Lung (tissue), 11 donors: ENCODE measurements at regions not wholly inside any gene's neighbourhood (a gene's known extent, or its start where the extent isn't known, plus 50 kb on each side); places are given as distances from the start of the nearest gene placed in this dataset.

Experiments
- ATAC-seq: fragments of 200-7000 bp; cut with Tn5 transposase; one replicate; pipeline ENCODE4 v1.9.1; 2020; ENCODE audit warnings: moderate number of reproducible peaks; ENCODE audit not compliant: insufficient read depth, low FRiP score
- DNase-seq, 3 donors: peaks; one replicate each; pipeline ENCODE4 v3.0.0-alpha.2; 2013 to 2017
- H3K27ac ChIP-seq, 2 donors: one replicate each; pipeline ENCODE4 v1.5.1; 2013; ENCODE audit warnings: mild to moderate bottlenecking in 2 of 2, moderate library complexity in 2 of 2, control low read depth in 1 of 2, inconsistent platforms in 1 of 2, low read depth in 1 of 2, low read length in 1 of 2
- H3K27me3 ChIP-seq, 3 donors: one replicate each; pipeline ENCODE4 v1.5.1; 2013; ENCODE audit warnings: low read length in 2 of 3; ENCODE audit not compliant: control insufficient read depth in 3 of 3, insufficient read depth in 3 of 3
- H3K36me3 ChIP-seq, 4 donors: one replicate each; pipeline ENCODE4 v1.5.1; 2013; ENCODE audit warnings: low read length in 4 of 4, mild to moderate bottlenecking in 1 of 4, moderate library complexity in 1 of 4; ENCODE audit not compliant: control insufficient read depth in 4 of 4, insufficient read depth in 4 of 4
- H3K4me1 ChIP-seq, 5 donors: one replicate each; pipeline ENCODE4 v1.5.1; 2013; ENCODE audit warnings: low read length in 5 of 5, mild to moderate bottlenecking in 2 of 5, moderate library complexity in 1 of 5; ENCODE audit not compliant: control insufficient read depth in 5 of 5, insufficient read depth in 5 of 5
- H3K4me3 ChIP-seq: one replicate; pipeline ENCODE4 v1.5.1; 2013; ENCODE audit warnings: mild to moderate bottlenecking, control low read depth, moderate library complexity
- H3K9ac ChIP-seq, 2 donors: one replicate each; pipeline ENCODE4 v1.5.1; 2013; ENCODE audit warnings: low read length in 2 of 2, control low read depth in 1 of 2; ENCODE audit not compliant: insufficient read depth in 1 of 2
- H3K9me3 ChIP-seq, 4 donors: one replicate each; pipeline ENCODE4 v1.5.1; 2013; ENCODE audit warnings: low read length in 3 of 4, mild to moderate bottlenecking in 1 of 4, moderate library complexity in 1 of 4; ENCODE audit not compliant: control insufficient read depth in 4 of 4, insufficient read depth in 3 of 4
- WGBS, 2 donors: extraction: QIAGEN DNeasy Blood & Tissue Kit; methylation state at CpG; one replicate each; pipeline ENCODE4 v1.1.7; 2013; 5-methylcytosine and 5-hydroxymethylcytosine counted together
- TF ChIP-seq, protein P1 (sequence below): IDR thresholded peaks from 2 replicates; pipeline ENCODE4 v1.5.1; 2012; ENCODE audit warnings: mild to moderate bottlenecking; ENCODE audit errors: control extremely low read depth, extremely low read depth
- donor health status: control.
- donor health status: control.
- donor health status: Bipolar disorder and iron deficiency.
- donor health status: healthy.
- donor health status: DM: yes; HTN: yes; CAD: no.

DNA sequence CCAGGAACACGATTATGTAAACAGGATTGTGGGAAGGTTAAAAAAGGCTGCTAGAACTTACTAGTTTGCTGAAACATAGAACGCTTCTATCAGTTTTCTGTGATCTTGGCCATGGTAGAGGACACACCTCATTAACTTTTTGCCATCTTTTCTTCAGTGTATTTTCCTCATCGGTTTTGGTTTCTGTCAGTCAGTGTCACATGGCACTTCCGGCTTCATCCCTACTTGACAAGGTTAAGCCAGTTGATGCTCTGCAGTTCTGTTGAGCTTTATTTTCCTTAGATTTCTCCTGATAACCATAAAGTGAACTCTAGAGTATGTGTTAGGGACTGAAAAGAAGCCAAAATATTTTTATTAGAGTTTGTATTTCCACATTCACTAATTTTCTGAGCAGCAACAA is 147.5 kb downstream of the NDFIP2 start:
- Histone ChIP-seq H3K9ac (no peak overlapping the region), H3K27me3 (no peaks in the 10 kb centered on the region), H3K4me3 (no peak overlapping the region), H3K4me1 (peaks cover 0 to 10% (median 0%) of the 10 kb centered on the region in 5 donors), H3K9me3 (no peaks in the 10 kb centered on the region), H3K27ac (no peak overlapping the region), H3K36me3 (no peaks in the 10 kb centered on the region)
- ATAC-seq (no peak), DNase-seq (peak in 2 of 3 donors; percentile 49)
- TF ChIP-seq, protein P1, sequence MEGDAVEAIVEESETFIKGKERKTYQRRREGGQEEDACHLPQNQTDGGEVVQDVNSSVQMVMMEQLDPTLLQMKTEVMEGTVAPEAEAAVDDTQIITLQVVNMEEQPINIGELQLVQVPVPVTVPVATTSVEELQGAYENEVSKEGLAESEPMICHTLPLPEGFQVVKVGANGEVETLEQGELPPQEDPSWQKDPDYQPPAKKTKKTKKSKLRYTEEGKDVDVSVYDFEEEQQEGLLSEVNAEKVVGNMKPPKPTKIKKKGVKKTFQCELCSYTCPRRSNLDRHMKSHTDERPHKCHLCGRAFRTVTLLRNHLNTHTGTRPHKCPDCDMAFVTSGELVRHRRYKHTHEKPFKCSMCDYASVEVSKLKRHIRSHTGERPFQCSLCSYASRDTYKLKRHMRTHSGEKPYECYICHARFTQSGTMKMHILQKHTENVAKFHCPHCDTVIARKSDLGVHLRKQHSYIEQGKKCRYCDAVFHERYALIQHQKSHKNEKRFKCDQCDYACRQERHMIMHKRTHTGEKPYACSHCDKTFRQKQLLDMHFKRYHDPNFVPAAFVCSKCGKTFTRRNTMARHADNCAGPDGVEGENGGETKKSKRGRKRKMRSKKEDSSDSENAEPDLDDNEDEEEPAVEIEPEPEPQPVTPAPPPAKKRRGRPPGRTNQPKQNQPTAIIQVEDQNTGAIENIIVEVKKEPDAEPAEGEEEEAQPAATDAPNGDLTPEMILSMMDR = no peak
- 55 to 72% methylated on average over 4 of the region's 4 CpGs for WGBS, 2 donors

DNA sequence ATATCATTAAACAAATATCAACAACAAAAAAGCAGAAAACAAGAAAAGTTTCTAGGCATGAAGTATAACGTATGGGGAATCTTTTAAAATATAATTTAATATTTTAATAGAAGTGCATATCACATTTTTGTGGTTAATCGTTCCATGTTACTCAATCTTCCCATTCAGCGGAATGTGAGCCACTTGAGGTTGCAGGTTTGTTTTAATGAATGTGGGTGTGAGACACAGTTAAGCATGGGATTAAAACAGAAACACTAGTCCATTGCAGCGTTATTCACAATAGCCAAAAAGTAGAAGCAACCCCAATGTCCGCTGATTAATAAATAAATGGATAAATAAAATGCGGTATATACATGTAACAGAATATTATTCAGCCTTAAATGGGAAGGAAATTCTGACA is 146.0 kb downstream of the NDFIP2 start:
- 74 to 84% methylated on average over 6 of the region's 6 CpGs for WGBS, 2 donors
- no peak overlapping the region for H3K9ac ChIP-seq
- H3K4me1 ChIP-seq = peaks cover 0 to 10% (median 0%) of the 10 kb centered on the region in 5 donors
- no peak overlapping the region for H3K4me3 ChIP-seq
- no peak overlapping the region for H3K27ac ChIP-seq
- no peaks in the 10 kb centered on the region for H3K9me3 ChIP-seq
- ATAC-seq (no peak), DNase-seq (no peak)
- no peaks in the 10 kb centered on the region for H3K27me3 ChIP-seq
- TF ChIP-seq, protein P1 = no peak
- no peaks in the 10 kb centered on the region for H3K36me3 ChIP-seq

DNA sequence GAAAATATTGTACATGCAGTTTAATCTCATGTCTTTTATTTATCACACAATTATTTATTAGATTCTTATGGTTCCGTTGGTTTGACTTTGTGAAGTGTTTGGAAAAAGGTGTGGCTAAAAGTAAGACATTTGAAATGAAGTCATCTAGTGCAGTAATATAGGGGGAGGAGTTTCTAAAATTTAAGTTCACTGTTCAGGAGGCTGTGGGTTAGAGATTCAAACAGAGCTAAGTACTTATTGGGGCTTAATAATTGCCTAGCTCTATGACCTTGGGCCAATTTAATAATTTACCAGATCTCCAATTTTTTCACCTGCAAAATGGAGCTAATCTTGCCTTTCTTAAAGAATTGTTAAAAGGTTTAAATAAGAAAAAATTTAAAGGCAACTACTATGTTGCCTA is 144.6 kb downstream of the NDFIP2 start:
- Histone ChIP-seq H3K9ac (no peak overlapping the region), H3K36me3 (no peaks in the 10 kb centered on the region), H3K27ac (no peak overlapping the region), H3K4me1 (peaks cover 0 to 10% (median 0%) of the 10 kb centered on the region in 5 donors), H3K27me3 (no peaks in the 10 kb centered on the region), H3K4me3 (no peak overlapping the region), H3K9me3 (peaks cover 0 to 1% (median 0%) of the 10 kb centered on the region in 4 donors)
- no peak for ATAC-seq
- 57 to 78% methylated on average over 1 of the region's 1 CpG for WGBS, 2 donors
- DNase-seq = no peak
- TF ChIP-seq, protein P1 = no peak

DNA sequence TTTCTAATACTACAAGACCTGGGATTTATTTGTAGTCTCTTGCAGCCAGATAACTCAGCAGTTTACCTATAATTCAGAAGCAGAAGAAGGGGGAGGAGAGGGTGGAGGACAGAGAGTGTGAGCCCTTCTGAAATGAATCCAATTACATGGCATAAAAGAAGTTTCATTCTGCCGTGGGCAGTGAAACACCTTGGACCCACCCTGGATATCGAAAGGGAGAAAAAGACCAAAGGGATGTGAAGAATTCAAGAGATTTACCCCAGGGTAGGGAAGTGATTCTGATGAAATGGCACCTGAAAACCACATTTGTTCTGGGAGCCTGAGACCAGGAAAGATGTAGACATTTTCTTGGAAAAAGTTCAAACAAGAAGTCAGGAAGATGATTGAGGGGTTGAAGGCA is 140.9 kb downstream of the NDFIP2 start:
- DNase-seq = no peak
- Histone ChIP-seq H3K27me3 (no peaks in the 10 kb centered on the region), H3K27ac (no peak overlapping the region), H3K9ac (no peak overlapping the region), H3K4me1 (no peaks in the 10 kb centered on the region), H3K4me3 (no peak overlapping the region), H3K36me3 (no peaks in the 10 kb centered on the region), H3K9me3 (peaks cover 0 to 2% (median 0%) of the 10 kb centered on the region in 4 donors)
- ATAC-seq = no peak
- TF ChIP-seq, protein P1 = no peak
- WGBS, 2 donors = 88 to 89% methylated on average over 2 of the region's 2 CpGs
